BJ (cell line): ENCODE measurements at regions not wholly inside any gene's neighbourhood (a gene's known extent, or its start where the extent isn't known, plus 50 kb on each side); places are given as distances from the start of the nearest gene placed in this dataset.

ENCODE experiments used
- CTCF ChIA-PET: fragments of 350-600 bp; formaldehyde crosslinking; extraction: SDS; loops from one replicate; lab custom pipeline; 2021; ENCODE audit warnings: antibody characterized with exemption, inconsistent platforms; lab: Yijun Ruan, JAX
- POLR2A ChIA-PET: fragments of 300-600 bp; sonication (Branson Sonifier 250); formaldehyde crosslinking; extraction: SDS; loops from one replicate; lab custom pipeline; 2021; ENCODE audit warnings: antibody characterized with exemption; lab: Charles Lee
- DNase-seq: peaks from one replicate; pipeline ENCODE4 v3.0.0-alpha.2; 2011; ENCODE audit warnings: low read depth
- H3K27me3 ChIP-seq: 2 replicates; pipeline ENCODE4 v1.6.0; 2011; ENCODE audit warnings: low read length; ENCODE audit not compliant: control insufficient read depth, insufficient read depth
- H3K36me3 ChIP-seq: 2 replicates; pipeline ENCODE4 v1.5.1; 2011; ENCODE audit warnings: low read length; ENCODE audit not compliant: control insufficient read depth, insufficient read depth
- H3K4me3 ChIP-seq: 2 replicates; pipeline ENCODE4 v1.5.1; 2011; ENCODE audit warnings: low read depth, mild to moderate bottlenecking, control low read depth, low read length
- CTCF ChIP-seq: IDR thresholded peaks from 2 replicates; pipeline ENCODE4 v1.5.1; 2011; ENCODE audit warnings: low read depth, mild to moderate bottlenecking, control low read depth, inconsistent platforms, low read length, moderate library complexity; ENCODE audit not compliant: insufficient read depth

- TF ChIP-seq CTCF: no peak
- POLR2A ChIA-PET: no interaction called here
- no peaks in the 10 kb centered on the region; the same call in 1 of the 2 replicates for H3K27me3 ChIP-seq
- H3K4me3 ChIP-seq: no peak overlapping the region
- CTCF ChIA-PET: no interaction called here
- H3K36me3 ChIP-seq: no peaks in the 10 kb centered on the region
- DNase-seq: no peak
Measured at GRCh38 chr13:74969419-74969818, 512.5 kb downstream of the TBC1D4 start.

GRCh38 chr13:74966814-74967424 lies 515.0 kb downstream of the TBC1D4 start:
- TF ChIP-seq CTCF: no peak
- no peaks in the 10 kb centered on the region; the same call in 1 of the 2 replicates for H3K27me3 ChIP-seq
- ChIA-PET POLR2A (no interaction called here), CTCF (interaction anchor here (1.0 kb wide), 1 partner anchor 10 kb away, joined by 3 read pairs; no protein-coding TSS in a partner anchor)
- no peak overlapping the region for H3K4me3 ChIP-seq
- no peak for DNase-seq
- no peaks in the 10 kb centered on the region for H3K36me3 ChIP-seq

- Histone ChIP-seq H3K27me3 (no peaks in the 10 kb centered on the region; the same call in 1 of the 2 replicates), H3K4me3 (no peak overlapping the region), H3K36me3 (no peaks in the 10 kb centered on the region)
- CTCF ChIA-PET: no interaction called here
- POLR2A ChIA-PET: no interaction called here
- DNase-seq: no peak
- no peak for TF ChIP-seq CTCF
Measured at GRCh38 chr13:74966275-74966674, 515.7 kb downstream of the TBC1D4 start.

GRCh38 chr13:74945637-74946036 lies 536.3 kb downstream of the TBC1D4 start:
- DNase-seq: no peak
- Histone ChIP-seq H3K36me3 (no peaks in the 10 kb centered on the region), H3K27me3 (no peaks in the 10 kb centered on the region), H3K4me3 (no peak overlapping the region)
- no peak for TF ChIP-seq CTCF
- CTCF ChIA-PET: no interaction called here
- POLR2A ChIA-PET: no interaction called here

GRCh38 chr13:74931698-74932433 lies 550.1 kb downstream of the TBC1D4 start:
- Histone ChIP-seq H3K27me3 (no peaks in the 10 kb centered on the region), H3K4me3 (no peak overlapping the region), H3K36me3 (no peaks in the 10 kb centered on the region)
- DNase-seq: no peak
- ChIA-PET POLR2A (no interaction called here), CTCF (interaction anchor here (0.6 kb wide), 1 partner anchor 1114 kb away, joined by 4 read pairs; no protein-coding TSS in a partner anchor)
- TF ChIP-seq CTCF: no peak
